Left ventricle myocardium inferior (tissue), 1 donor: ENCODE measurements at regions not wholly inside any gene's neighbourhood (a gene's known extent, or its start where the extent isn't known, plus 50 kb on each side); places are given as distances from the start of the nearest gene placed in this dataset.

Experiments
- DNase-seq: peaks from one replicate; pipeline ENCODE4 v3.0.0-alpha.2; 2020
- H3K27ac ChIP-seq: fragments of 200-600 bp; replicated peaks from 2 replicates; pipeline ENCODE4 v1.8.0; 2021
- H3K27me3 ChIP-seq: fragments of 200-600 bp; 2 replicates; pipeline ENCODE4 v1.8.0; 2021; ENCODE audit warnings: low read depth
- H3K36me3 ChIP-seq: fragments of 200-600 bp; 2 replicates; pipeline ENCODE4 v1.8.0; 2021
- H3K4me1 ChIP-seq: fragments of 200-600 bp; 2 replicates; pipeline ENCODE4 v1.8.0; 2021
- H3K4me3 ChIP-seq: fragments of 200-600 bp; 2 replicates; pipeline ENCODE4 v1.8.0; 2021; ENCODE audit warnings: mild to moderate bottlenecking, moderate library complexity
- H3K9me3 ChIP-seq: fragments of 200-600 bp; replicated peaks from 2 replicates; pipeline ENCODE4 v1.8.0; 2021
- CTCF ChIP-seq: fragments of 200-600 bp; IDR thresholded peaks from 2 replicates; pipeline ENCODE4 v1.8.0; 2021; ENCODE audit warnings: antibody characterized with exemption, mild to moderate bottlenecking, borderline replicate concordance
- intact Hi-C: fragments of 100-400 bp; cut with micrococcal nuclease; formaldehyde crosslinking; loops from one replicate; pipeline ENCODE4 v1.11.0; 2022
- donor health status: DM: no; HTN: yes; CAD: no; lungs with severe emphysema.

GRCh38 chr11:79957702-79958101 is 516.9 kb upstream of the TENM4 start:
- intact Hi-C loops = no loop called here
- Histone ChIP-seq H3K4me1 (no peaks in the 10 kb centered on the region), H3K9me3 (peaks cover 34% of the 10 kb centered on the region), H3K36me3 (no peaks in the 10 kb centered on the region), H3K27ac (no peak overlapping the region), H3K4me3 (no peak overlapping the region), H3K27me3 (no peaks in the 10 kb centered on the region)
- no peak for TF ChIP-seq CTCF
- no peak for DNase-seq

- Histone ChIP-seq H3K27ac (no peak overlapping the region), H3K27me3 (no peaks in the 10 kb centered on the region), H3K4me3 (no peak overlapping the region), H3K9me3 (peaks cover 34% of the 10 kb centered on the region), H3K4me1 (no peaks in the 10 kb centered on the region), H3K36me3 (no peaks in the 10 kb centered on the region)
- no peak for DNase-seq
- intact Hi-C loops = no loop called here
- no peak for TF ChIP-seq CTCF
Observed at GRCh38 chr11:79956061-79956460, 515.2 kb upstream of the TENM4 start.

- Histone ChIP-seq H3K4me3 (no peak overlapping the region), H3K9me3 (peaks cover 15% of the 10 kb centered on the region), H3K27me3 (peaks cover 5% of the 10 kb centered on the region), H3K27ac (no peak overlapping the region), H3K36me3 (no peaks in the 10 kb centered on the region), H3K4me1 (no peaks in the 10 kb centered on the region)
- no peak for TF ChIP-seq CTCF
- no peak for DNase-seq
- intact Hi-C loops = no loop called here
Observed at GRCh38 chr11:79953629-79954028, 512.8 kb upstream of the TENM4 start.

- TF ChIP-seq CTCF = no peak
- Histone ChIP-seq H3K36me3 (no peaks in the 10 kb centered on the region), H3K27ac (no peak overlapping the region), H3K4me3 (no peak overlapping the region), H3K27me3 (peaks cover 5% of the 10 kb centered on the region), H3K9me3 (no peaks in the 10 kb centered on the region), H3K4me1 (no peaks in the 10 kb centered on the region)
- intact Hi-C loops = no loop called here
- no peak for DNase-seq
Observed at GRCh38 chr11:79950741-79951140, 509.9 kb upstream of the TENM4 start.

GRCh38 chr11:79950172-79950571 is 509.3 kb upstream of the TENM4 start:
- no peaks in the 10 kb centered on the region for H3K9me3 ChIP-seq
- no peak for TF ChIP-seq CTCF
- DNase-seq = no peak
- no peak overlapping the region for H3K27ac ChIP-seq
- H3K27me3 ChIP-seq = peaks cover 5% of the 10 kb centered on the region
- no peak overlapping the region for H3K4me3 ChIP-seq
- intact Hi-C loops = no loop called here
- H3K4me1 ChIP-seq = no peaks in the 10 kb centered on the region
- H3K36me3 ChIP-seq = no peaks in the 10 kb centered on the region

- TF ChIP-seq CTCF = no peak
- H3K9me3 ChIP-seq = no peaks in the 10 kb centered on the region
- DNase-seq = no peak
- H3K4me1 ChIP-seq = no peaks in the 10 kb centered on the region
- peaks cover 5% of the 10 kb centered on the region for H3K27me3 ChIP-seq
- no peaks in the 10 kb centered on the region for H3K36me3 ChIP-seq
- no peak overlapping the region for H3K4me3 ChIP-seq
- intact Hi-C loops = no loop called here
- H3K27ac ChIP-seq = no peak overlapping the region
Observed at GRCh38 chr11:79949574-79949973, 508.7 kb upstream of the TENM4 start.
